ENCODE measurements at regions not wholly inside any gene's neighbourhood (a gene's known extent, or its start where the extent isn't known, plus 50 kb on each side); places are given as distances from the start of the nearest gene placed in this dataset.
"Not testable (repeated sequence)": the region's sequence is repeated elsewhere in the genome, so short reads cannot be mapped to it uniquely, and the experiment has no call there.

DNA sequence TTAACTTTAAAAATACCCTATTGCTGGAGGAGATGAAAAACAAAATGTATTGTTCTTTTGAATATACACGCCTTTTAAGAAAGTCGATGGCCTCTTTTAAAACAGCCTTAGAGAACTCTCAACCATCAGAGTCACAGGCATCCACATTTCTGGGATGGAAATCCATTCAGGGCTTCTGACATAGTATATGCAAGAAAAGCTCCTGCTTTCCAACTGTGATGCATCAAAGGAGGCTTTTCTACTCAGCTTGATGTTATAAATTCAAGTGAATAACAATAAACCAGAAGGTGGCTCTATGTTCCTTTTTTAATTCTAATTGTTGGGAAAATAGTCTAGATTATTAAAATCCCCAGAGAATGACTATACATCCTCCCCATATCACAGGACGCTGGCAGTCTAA lies 398.8 kb upstream of the CXADR start:
- TF ChIP-seq, protein P1, sequence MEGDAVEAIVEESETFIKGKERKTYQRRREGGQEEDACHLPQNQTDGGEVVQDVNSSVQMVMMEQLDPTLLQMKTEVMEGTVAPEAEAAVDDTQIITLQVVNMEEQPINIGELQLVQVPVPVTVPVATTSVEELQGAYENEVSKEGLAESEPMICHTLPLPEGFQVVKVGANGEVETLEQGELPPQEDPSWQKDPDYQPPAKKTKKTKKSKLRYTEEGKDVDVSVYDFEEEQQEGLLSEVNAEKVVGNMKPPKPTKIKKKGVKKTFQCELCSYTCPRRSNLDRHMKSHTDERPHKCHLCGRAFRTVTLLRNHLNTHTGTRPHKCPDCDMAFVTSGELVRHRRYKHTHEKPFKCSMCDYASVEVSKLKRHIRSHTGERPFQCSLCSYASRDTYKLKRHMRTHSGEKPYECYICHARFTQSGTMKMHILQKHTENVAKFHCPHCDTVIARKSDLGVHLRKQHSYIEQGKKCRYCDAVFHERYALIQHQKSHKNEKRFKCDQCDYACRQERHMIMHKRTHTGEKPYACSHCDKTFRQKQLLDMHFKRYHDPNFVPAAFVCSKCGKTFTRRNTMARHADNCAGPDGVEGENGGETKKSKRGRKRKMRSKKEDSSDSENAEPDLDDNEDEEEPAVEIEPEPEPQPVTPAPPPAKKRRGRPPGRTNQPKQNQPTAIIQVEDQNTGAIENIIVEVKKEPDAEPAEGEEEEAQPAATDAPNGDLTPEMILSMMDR (IDR thresholded peaks at IDR 0.05 in 4 of 5, conservative IDR thresholded peaks at IDR 0.05 in 1 of 5): no peak
- no peak for TF ChIP-seq POLR2A (IDR thresholded peaks at IDR 0.05)
- no peak overlapping the region for H3K4me3 ChIP-seq
- H3K4me1 ChIP-seq: no peaks in the 10 kb centered on the region
- DNase-seq: no peak
- H3K27ac ChIP-seq: no peak overlapping the region
- no peaks in the 10 kb centered on the region for H3K9me3 ChIP-seq
- H3K27me3 ChIP-seq: no peaks in the 10 kb centered on the region
- in situ Hi-C loops (cut with MboI; ENCODE audit: low sequenced_read_pairs in 4 of 4) (no loop called here), intact Hi-C loops (cut with DNase I; ENCODE audit: low total_unique reads) (no loop called here)
- no peaks in the 10 kb centered on the region for H3K36me3 ChIP-seq
- ATAC-seq: no peak

DNA sequence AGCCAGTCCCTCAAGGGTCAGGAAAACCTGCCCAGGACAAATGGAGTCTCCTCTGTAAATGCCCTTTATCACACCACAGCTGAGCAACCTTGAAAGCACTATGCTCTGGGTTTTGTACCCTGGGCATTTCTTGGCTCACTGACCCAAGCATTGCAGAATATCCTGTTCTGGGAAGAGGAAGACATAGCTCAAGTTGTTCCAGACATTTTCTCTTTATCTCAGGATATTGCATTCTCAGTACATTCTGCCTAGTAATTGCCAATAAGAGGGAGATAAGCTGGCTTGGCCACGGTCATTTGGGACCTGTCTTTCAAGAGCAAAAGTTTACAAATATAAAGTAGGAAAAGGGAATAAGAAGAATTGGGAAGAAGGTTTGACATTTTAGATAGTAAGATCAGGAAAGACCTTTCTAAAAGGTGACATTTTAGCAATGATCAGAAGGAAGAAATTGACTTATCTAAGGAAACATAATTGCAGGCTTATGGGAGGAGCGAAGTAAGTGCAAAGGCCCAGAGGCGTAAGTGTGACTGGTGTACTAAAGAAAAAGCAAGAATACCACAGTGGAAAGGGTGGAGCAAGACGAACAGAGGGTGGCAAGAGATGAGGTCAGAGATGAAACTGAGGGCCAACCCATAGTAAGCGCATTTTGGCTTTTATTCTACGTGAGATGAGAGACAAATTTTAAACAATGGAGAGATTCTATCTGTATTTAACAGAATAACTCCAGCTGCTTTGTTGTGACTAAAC lies 394.0 kb upstream of the CXADR start:
- intact Hi-C loops (cut with DNase I; ENCODE audit: low total_unique reads) (no loop called here), in situ Hi-C loops (cut with MboI; ENCODE audit: low sequenced_read_pairs in 4 of 4) (no loop called here)
- no peak overlapping the region for H3K4me3 ChIP-seq
- no peaks in the 10 kb centered on the region for H3K9me3 ChIP-seq
- no peak overlapping the region for H3K27ac ChIP-seq
- ATAC-seq: no peak
- H3K27me3 ChIP-seq: no peaks in the 10 kb centered on the region
- TF ChIP-seq, protein P1 (IDR thresholded peaks at IDR 0.05 in 4 of 5, conservative IDR thresholded peaks at IDR 0.05 in 1 of 5): no peak
- TF ChIP-seq POLR2A (IDR thresholded peaks at IDR 0.05): no peak
- no peaks in the 10 kb centered on the region for H3K36me3 ChIP-seq
- DNase-seq: no peak
- H3K4me1 ChIP-seq: no peaks in the 10 kb centered on the region

DNA sequence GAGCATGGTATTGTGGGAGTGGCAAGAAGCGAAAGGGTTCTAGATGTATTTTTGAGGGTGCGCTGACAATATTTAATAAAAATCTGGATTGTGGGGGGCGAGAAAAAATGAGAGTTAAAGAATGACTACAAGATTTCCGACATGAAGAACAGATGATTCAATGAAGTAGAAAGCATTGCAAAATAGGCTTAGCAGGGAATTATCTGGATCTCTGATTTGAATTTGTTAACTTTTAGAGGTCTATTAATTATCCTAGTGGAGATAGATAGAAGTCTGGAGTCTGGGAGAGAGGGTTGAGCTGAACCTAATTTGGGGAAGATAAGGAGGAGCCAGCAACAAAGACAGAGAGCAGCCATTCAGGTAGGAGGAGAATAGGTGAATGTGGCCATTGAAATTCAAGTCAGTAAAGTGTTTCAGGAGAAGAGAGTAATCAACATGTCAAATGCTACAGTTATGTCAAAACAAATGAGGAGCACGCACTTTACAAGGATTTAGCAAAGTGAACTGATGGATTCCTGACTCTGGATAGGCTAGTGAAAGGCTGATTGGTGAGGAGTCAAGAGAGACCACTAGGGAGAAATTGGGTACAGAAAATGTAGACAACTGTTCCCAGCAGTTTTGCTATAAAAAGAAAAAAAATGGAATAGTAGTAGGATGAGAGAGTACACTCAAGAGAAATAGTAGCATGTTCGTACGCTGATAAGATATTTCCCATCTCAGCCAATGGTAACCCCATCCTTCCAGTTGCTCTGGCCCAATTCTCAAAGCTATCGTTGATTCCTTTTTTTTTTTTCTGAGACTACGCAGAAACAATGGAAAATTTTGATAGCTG lies 393.2 kb upstream of the CXADR start:
- intact Hi-C loops (cut with DNase I; ENCODE audit: low total_unique reads) (no loop called here), in situ Hi-C loops (cut with MboI; ENCODE audit: low sequenced_read_pairs in 4 of 4) (no loop called here)
- Histone ChIP-seq H3K4me1 (no peaks in the 10 kb centered on the region), H3K4me3 (no peak overlapping the region), H3K36me3 (no peaks in the 10 kb centered on the region), H3K27ac (no peak overlapping the region), H3K9me3 (no peaks in the 10 kb centered on the region), H3K27me3 (no peaks in the 10 kb centered on the region)
- ATAC-seq: no peak
- TF ChIP-seq, protein P1 (IDR thresholded peaks at IDR 0.05 in 4 of 5, conservative IDR thresholded peaks at IDR 0.05 in 1 of 5): no peak
- TF ChIP-seq POLR2A (IDR thresholded peaks at IDR 0.05): no peak
- DNase-seq: no peak

DNA sequence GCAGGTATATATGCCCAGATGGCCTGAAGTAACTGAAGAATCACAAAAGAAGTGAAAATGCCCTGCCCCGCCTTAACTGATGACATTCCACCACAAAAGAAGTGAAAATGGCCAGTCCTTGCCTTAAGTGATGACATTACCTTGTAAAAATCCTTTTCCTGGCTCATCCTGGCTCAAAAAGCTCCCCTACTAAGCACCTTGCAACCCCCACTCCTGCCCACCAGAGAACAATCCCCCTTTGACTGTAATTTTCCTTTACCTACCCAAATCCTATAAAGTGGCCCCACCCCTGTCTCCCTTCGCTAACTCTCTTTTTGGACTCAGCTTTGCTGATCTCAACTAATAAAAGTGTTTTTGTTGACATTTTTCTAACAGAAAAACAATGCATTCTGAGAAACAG lies 385.4 kb upstream of the CXADR start:
- DNase-seq; intact Hi-C loops (cut with DNase I; ENCODE audit: low total_unique reads); H3K4me3 ChIP-seq; H3K36me3 ChIP-seq; H3K27ac ChIP-seq; ATAC-seq; in situ Hi-C loops (cut with MboI; ENCODE audit: low sequenced_read_pairs in 4 of 4); H3K9me3 ChIP-seq; H3K4me1 ChIP-seq; H3K27me3 ChIP-seq: not testable (repeated sequence)

DNA sequence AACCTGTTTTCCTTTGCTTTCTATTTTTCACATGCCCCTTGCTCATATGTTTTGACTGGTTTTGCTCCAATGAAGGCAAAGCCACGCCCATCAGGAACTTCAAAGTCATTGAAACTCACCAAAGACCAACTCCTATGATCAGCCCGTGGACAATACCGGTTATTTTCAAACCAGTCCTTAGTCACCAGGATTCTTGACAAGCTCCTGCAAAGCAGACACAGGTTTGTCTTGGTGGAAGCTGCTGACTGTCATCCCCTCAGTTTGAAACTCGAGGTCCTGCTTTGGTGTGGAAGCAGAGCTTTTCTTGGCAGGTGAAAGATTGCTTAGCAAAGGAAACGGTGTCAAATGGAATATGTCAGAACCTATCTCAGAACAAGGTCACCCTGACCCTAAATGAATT lies 384.7 kb upstream of the CXADR start:
- Histone ChIP-seq H3K4me3 (no peak overlapping the region), H3K27ac (no peak overlapping the region), H3K4me1 (no peaks in the 10 kb centered on the region), H3K9me3 (no peaks in the 10 kb centered on the region), H3K27me3 (no peaks in the 10 kb centered on the region), H3K36me3 (no peaks in the 10 kb centered on the region)
- in situ Hi-C loops (cut with MboI; ENCODE audit: low sequenced_read_pairs in 4 of 4): no loop called here
- TF ChIP-seq POLR2A (IDR thresholded peaks at IDR 0.05): no peak
- TF ChIP-seq, protein P1 (IDR thresholded peaks at IDR 0.05 in 4 of 5, conservative IDR thresholded peaks at IDR 0.05 in 1 of 5): no peak
- intact Hi-C loops (cut with DNase I; ENCODE audit: low total_unique reads): no loop called here
- ATAC-seq (no peak), DNase-seq (no peak)

DNA sequence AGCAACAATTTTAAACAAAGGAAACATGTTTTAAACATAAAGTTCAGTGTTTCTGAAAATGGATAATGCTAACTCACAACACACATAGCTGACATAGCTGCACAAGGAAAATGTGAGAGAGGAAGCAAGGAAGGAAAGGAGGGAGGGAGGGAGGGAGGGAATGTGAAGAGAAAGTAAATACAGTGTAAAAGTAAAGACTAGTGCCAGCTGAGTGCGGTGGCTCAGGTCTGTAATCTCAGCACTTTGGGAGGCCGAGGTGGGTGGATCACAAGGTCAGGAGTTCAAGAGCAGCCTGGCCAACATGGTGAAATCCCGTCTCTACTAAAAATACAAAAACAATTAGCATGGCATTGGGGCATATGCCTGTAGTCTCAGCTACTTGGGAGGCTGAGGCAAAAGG lies 373.7 kb upstream of the CXADR start:
- H3K27me3 ChIP-seq; intact Hi-C loops (cut with DNase I; ENCODE audit: low total_unique reads); H3K36me3 ChIP-seq; in situ Hi-C loops (cut with MboI; ENCODE audit: low sequenced_read_pairs in 4 of 4); H3K27ac ChIP-seq; H3K9me3 ChIP-seq; DNase-seq; ATAC-seq; H3K4me1 ChIP-seq: not testable (repeated sequence)
- H3K4me3 ChIP-seq: peak overlapping the region in 1 of 4 donors; percentile 18

Measured in gastrocnemius medialis (tissue), 4 donors.